Sigmoid colon (tissue), 4 donors: ENCODE measurements at regions not wholly inside any gene's neighbourhood (a gene's known extent, or its start where the extent isn't known, plus 50 kb on each side); places are given as distances from the start of the nearest gene placed in this dataset.
"Not testable (repeated sequence)": the region's sequence is repeated elsewhere in the genome, so short reads cannot be mapped to it uniquely, and the experiment has no call there.

Experiments
- POLR2A ChIP-seq, 2 donors: fragments of 450-650 bp; IDR thresholded peaks; one replicate each; pipeline ENCODE4 v1.6.1; 2016; ENCODE audit warnings: antibody characterized with exemption in 2 of 2, mild to moderate bottlenecking in 2 of 2, moderate library complexity in 2 of 2
- POLR2AphosphoS5 ChIP-seq, 4 donors: sonication (generic); formaldehyde crosslinking; IDR thresholded peaks; one replicate each; pipeline ENCODE4 v1.6.1; 2017; ENCODE audit warnings: antibody characterized with exemption in 4 of 4
- TF ChIP-seq, protein P1 (sequence below), 4 experiments: fragments of 450-650 bp in 3 of 4; fragments of 200-600 bp in 1 of 4; IDR thresholded peaks; one replicate each; pipeline ENCODE4 v1.5.1; 2016 to 2019; ENCODE audit warnings: antibody characterized with exemption in 4 of 4, mild to moderate bottlenecking in 3 of 4, moderate library complexity in 2 of 4

DNA sequence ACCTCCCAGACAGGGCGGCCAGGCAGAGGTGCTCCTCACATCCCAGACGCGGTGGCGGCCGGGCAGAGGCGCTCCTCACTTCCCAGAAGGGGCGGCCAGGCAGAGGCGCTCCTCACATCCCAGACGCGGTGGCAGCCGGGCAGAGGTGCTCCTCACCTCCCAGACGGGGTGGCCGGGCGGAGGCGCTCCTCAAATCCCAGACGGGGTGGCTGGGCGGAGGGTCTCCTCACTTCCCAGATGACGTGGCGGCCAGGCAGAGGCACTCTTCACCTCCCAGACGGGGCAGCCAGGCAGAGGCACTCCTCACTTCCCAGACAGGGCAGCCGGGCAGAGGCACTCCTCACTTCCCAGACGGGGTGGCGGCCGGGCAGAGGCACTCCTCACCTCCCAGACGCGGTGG, 247.7 kb upstream of the USP9Y start:
- TF ChIP-seq, protein P1, sequence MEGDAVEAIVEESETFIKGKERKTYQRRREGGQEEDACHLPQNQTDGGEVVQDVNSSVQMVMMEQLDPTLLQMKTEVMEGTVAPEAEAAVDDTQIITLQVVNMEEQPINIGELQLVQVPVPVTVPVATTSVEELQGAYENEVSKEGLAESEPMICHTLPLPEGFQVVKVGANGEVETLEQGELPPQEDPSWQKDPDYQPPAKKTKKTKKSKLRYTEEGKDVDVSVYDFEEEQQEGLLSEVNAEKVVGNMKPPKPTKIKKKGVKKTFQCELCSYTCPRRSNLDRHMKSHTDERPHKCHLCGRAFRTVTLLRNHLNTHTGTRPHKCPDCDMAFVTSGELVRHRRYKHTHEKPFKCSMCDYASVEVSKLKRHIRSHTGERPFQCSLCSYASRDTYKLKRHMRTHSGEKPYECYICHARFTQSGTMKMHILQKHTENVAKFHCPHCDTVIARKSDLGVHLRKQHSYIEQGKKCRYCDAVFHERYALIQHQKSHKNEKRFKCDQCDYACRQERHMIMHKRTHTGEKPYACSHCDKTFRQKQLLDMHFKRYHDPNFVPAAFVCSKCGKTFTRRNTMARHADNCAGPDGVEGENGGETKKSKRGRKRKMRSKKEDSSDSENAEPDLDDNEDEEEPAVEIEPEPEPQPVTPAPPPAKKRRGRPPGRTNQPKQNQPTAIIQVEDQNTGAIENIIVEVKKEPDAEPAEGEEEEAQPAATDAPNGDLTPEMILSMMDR (IDR thresholded peaks at IDR 0.05), result not testable (repeated sequence)
- not testable (repeated sequence) for TF ChIP-seq POLR2A, POLR2AphosphoS5 (IDR thresholded peaks at IDR 0.05)
